Prostate gland (tissue), 2 donors: ENCODE measurements at regions not wholly inside any gene's neighbourhood (a gene's known extent, or its start where the extent isn't known, plus 50 kb on each side); places are given as distances from the start of the nearest gene placed in this dataset.

ENCODE experiments used
- POLR2A ChIP-seq: fragments of 450-650 bp; IDR thresholded peaks from one replicate; pipeline ENCODE4 v1.6.1; 2016; ENCODE audit warnings: antibody characterized with exemption, mild to moderate bottlenecking
- POLR2AphosphoS5 ChIP-seq: sonication (generic); formaldehyde crosslinking; IDR thresholded peaks from one replicate; pipeline ENCODE4 v1.6.1; 2017; ENCODE audit warnings: antibody characterized with exemption
- TF ChIP-seq, protein P1 (sequence below), 4 experiments: fragments of 200-600 bp in 2 of 4; fragments of 450-650 bp in 2 of 4; sonication (generic) in 2 of 4; IDR thresholded peaks; 1 replicate in 3 of 4; 2 replicates in 1 of 4; pipeline ENCODE4 v1.5.1; 2016 to 2019; ENCODE audit warnings: antibody characterized with exemption in 4 of 4, mild to moderate bottlenecking in 2 of 4, moderate library complexity in 2 of 4

DNA sequence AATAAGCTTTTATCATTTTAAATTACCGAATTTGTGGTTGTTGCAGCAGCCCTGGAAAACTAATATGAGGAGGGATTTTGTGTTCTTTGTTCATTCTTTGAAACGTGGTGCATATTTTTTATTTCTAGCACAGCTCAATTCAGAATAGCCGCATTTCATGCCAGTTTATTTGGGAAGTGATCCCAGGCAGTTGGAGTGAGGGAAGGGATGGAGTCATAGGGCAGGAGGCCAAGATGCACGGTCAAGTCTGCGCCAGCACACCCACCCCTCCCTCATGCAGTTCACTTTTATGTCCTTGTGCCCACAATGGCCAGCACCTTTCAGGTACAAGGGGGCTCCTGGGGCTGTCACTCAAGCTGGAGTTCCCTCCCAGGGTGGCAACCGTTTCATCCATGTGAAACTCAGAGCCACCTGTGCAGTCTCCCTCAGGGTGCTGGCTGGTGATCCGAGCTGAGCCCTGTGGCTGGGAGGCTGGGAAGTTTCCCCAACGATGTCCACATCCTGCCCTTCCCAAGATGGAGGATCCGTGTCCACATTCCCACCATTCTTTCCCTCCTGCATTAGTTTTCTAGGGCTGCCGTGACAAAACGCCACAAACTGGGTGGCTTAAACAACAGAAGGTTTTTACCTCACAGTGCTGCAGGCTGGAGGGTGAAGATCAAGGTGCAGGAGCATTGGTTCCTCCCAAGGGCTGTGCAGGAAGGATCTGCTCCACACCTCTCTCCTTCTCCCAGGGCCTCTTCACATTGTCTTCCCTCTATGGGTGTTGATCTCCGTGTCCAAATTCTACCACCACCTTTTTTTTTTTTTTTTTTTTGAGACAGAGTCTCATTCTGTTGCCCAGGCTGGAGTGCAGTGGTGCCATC is 68.5 kb upstream of the ITGA6 start:
- TF ChIP-seq, protein P1, sequence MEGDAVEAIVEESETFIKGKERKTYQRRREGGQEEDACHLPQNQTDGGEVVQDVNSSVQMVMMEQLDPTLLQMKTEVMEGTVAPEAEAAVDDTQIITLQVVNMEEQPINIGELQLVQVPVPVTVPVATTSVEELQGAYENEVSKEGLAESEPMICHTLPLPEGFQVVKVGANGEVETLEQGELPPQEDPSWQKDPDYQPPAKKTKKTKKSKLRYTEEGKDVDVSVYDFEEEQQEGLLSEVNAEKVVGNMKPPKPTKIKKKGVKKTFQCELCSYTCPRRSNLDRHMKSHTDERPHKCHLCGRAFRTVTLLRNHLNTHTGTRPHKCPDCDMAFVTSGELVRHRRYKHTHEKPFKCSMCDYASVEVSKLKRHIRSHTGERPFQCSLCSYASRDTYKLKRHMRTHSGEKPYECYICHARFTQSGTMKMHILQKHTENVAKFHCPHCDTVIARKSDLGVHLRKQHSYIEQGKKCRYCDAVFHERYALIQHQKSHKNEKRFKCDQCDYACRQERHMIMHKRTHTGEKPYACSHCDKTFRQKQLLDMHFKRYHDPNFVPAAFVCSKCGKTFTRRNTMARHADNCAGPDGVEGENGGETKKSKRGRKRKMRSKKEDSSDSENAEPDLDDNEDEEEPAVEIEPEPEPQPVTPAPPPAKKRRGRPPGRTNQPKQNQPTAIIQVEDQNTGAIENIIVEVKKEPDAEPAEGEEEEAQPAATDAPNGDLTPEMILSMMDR (IDR thresholded peaks at IDR 0.05): no peak
- TF ChIP-seq POLR2A (no peak), POLR2AphosphoS5 (no peak)
